ENCODE measurements at regions not wholly inside any gene's neighbourhood (a gene's known extent, or its start where the extent isn't known, plus 50 kb on each side); places are given as distances from the start of the nearest gene placed in this dataset.

GRCh38 chr18:13983506-13983905 is 68.2 kb upstream of the MC2R start:
- Mint-ChIP-seq H3K4me3 (no peak overlapping the region), H3K27me3 (peaks cover 0 to 45% (median 28%) of the 10 kb centered on the region in 5 donors), H3K4me1 (no peaks in the 10 kb centered on the region), H3K9me3 (peaks cover 0 to 18% (median 4%) of the 10 kb centered on the region in 11 donors), H3K27ac (no peak overlapping the region), H3K36me3 (no peaks in the 10 kb centered on the region)
- POLR2A ChIA-PET: no interaction called here
- Histone ChIP-seq H3K27me3 (ENCODE audit: control insufficient read depth in 2 of 2, insufficient read depth in 2 of 2, low read length in 2 of 2) (no peaks in the 10 kb centered on the region), H3K27ac (ENCODE audit: low read depth, low read length) (no peak overlapping the region), H3K9me3 (ENCODE audit: control insufficient read depth in 2 of 3, low read length in 3 of 3) (no peaks in the 10 kb centered on the region), H3K4me3 (ENCODE audit: low read length) (no peak overlapping the region), H3K4me1 (ENCODE audit: control insufficient read depth in 2 of 2, insufficient read depth in 2 of 2, low read length in 2 of 2) (no peaks in the 10 kb centered on the region), H3K36me3 (ENCODE audit: control insufficient read depth in 2 of 3, insufficient read depth in 3 of 3, low read length in 3 of 3) (no peaks in the 10 kb centered on the region)
- CTCF ChIA-PET: no interaction called here
- ATAC-seq (no peak), DNase-seq (no peak)
- intact Hi-C loops (cut with micrococcal nuclease): no loop called here

GRCh38 chr18:13982126-13982525 is 66.8 kb upstream of the MC2R start:
- Histone ChIP-seq H3K9me3 (ENCODE audit: control insufficient read depth in 2 of 3, low read length in 3 of 3) (no peaks in the 10 kb centered on the region), H3K27ac (ENCODE audit: low read depth, low read length) (no peak overlapping the region), H3K4me1 (ENCODE audit: control insufficient read depth in 2 of 2, insufficient read depth in 2 of 2, low read length in 2 of 2) (no peaks in the 10 kb centered on the region), H3K4me3 (ENCODE audit: low read length) (no peak overlapping the region), H3K36me3 (ENCODE audit: control insufficient read depth in 2 of 3, insufficient read depth in 3 of 3, low read length in 3 of 3) (no peaks in the 10 kb centered on the region), H3K27me3 (ENCODE audit: control insufficient read depth in 2 of 2, insufficient read depth in 2 of 2, low read length in 2 of 2) (no peaks in the 10 kb centered on the region)
- H3K9me3 Mint-ChIP-seq: peaks cover 0 to 18% (median 4%) of the 10 kb centered on the region in 11 donors
- H3K27me3 Mint-ChIP-seq: peaks cover 0 to 38% (median 23%) of the 10 kb centered on the region in 5 donors
- no peak overlapping the region for H3K27ac Mint-ChIP-seq
- DNase-seq: no peak
- CTCF ChIA-PET: no interaction called here
- intact Hi-C loops (cut with micrococcal nuclease): no loop called here
- POLR2A ChIA-PET: no interaction called here
- no peak overlapping the region for H3K4me3 Mint-ChIP-seq
- H3K4me1 Mint-ChIP-seq: no peaks in the 10 kb centered on the region
- no peak for ATAC-seq
- H3K36me3 Mint-ChIP-seq: no peaks in the 10 kb centered on the region

GRCh38 chr18:13973061-13973575 is 57.8 kb upstream of the MC2R start:
- ATAC-seq (no peak), DNase-seq (no peak)
- no peaks in the 10 kb centered on the region for H3K4me1 ChIP-seq (ENCODE audit: control insufficient read depth in 2 of 2, insufficient read depth in 2 of 2, low read length in 2 of 2)
- no peak overlapping the region for H3K27ac ChIP-seq (ENCODE audit: low read depth, low read length)
- Mint-ChIP-seq H3K9me3 (peaks cover 0 to 22% (median under 1%) of the 10 kb centered on the region in 11 donors), H3K27me3 (peaks cover 0 to 18% (median 0%) of the 10 kb centered on the region in 5 donors), H3K4me1 (no peaks in the 10 kb centered on the region), H3K36me3 (no peaks in the 10 kb centered on the region), H3K27ac (no peak overlapping the region), H3K4me3 (no peak overlapping the region)
- no peaks in the 10 kb centered on the region for H3K27me3 ChIP-seq (ENCODE audit: control insufficient read depth in 2 of 2, insufficient read depth in 2 of 2, low read length in 2 of 2)
- H3K4me3 ChIP-seq (ENCODE audit: low read length): no peak overlapping the region
- H3K36me3 ChIP-seq (ENCODE audit: control insufficient read depth in 2 of 3, insufficient read depth in 3 of 3, low read length in 3 of 3): no peaks in the 10 kb centered on the region
- no peaks in the 10 kb centered on the region for H3K9me3 ChIP-seq (ENCODE audit: control insufficient read depth in 2 of 3, low read length in 3 of 3)
- intact Hi-C loops (cut with micrococcal nuclease): no loop called here
- ChIA-PET CTCF (no interaction called here), POLR2A (no interaction called here)

Data from naive thymus-derived CD4-positive, alpha-beta T cell (primary cell).